ENCODE measurements at regions not wholly inside any gene's neighbourhood (a gene's known extent, or its start where the extent isn't known, plus 50 kb on each side); places are given as distances from the start of the nearest gene placed in this dataset.

- no peak for TF ChIP-seq POLR2A (IDR thresholded peaks at IDR 0.05)
- TF ChIP-seq CTCF (IDR thresholded peaks at IDR 0.05) = no peak
Measured at GRCh38 chr16:52652033-52652432, 105.1 kb upstream of the TOX3 start.
